ENCODE measurements at regions not wholly inside any gene's neighbourhood (a gene's known extent, or its start where the extent isn't known, plus 50 kb on each side); places are given as distances from the start of the nearest gene placed in this dataset.
A peak's percentile ranks its signal among the peaks of the same experiment; 100 is the strongest.

DNA sequence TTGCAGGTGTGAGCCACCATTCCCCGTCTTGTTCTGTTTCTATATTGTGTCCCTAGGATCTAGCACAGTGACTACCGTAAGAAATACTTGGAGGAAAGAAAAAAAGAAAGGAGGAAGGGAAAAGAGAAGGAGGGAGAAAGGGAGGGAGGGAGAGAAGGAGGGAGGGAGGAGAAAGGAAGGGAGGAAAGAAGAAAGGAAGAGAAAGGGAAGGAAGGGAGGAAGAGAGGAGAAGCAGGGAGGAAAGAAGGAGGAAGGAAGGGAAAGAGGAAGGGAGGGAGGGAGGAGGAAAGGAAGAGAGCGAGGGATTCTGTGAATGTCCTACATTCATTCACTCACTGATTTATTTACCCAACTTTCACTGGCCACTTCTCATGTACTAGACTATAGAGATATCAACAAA lies 178.4 kb downstream of the MAFB start:
- Histone ChIP-seq H3K27ac (no peak overlapping the region), H3K36me3 (replicated peaks; ENCODE audit: insufficient read depth, low read depth) (no peaks in the 10 kb centered on the region), H3K27me3 (no peaks in the 10 kb centered on the region), H3K4me3 (no peak overlapping the region), H3K4me2 (no peak overlapping the region), H3K9me2 (replicated peaks; ENCODE audit: insufficient read depth) (no peaks in the 10 kb centered on the region), H3K9me3 (ENCODE audit: low read depth) (no peaks in the 10 kb centered on the region), H2AFZ (no peak overlapping the region), H4K20me1 (ENCODE audit: insufficient read depth, poor library complexity, severe bottlenecking) (no peaks in the 10 kb centered on the region), H3K4me1 (ENCODE audit: insufficient read depth) (no peaks in the 10 kb centered on the region), H3K79me2 (no peaks in the 10 kb centered on the region)
- WGBS (ENCODE audit: low lambda C conversion rate, missing lambda C conversion rate): 83% methylated on average over 2 of the region's 3 CpGs
- no peak for DNase-seq (ENCODE audit: low spot score)
- TF ChIP-seq, protein P1, sequence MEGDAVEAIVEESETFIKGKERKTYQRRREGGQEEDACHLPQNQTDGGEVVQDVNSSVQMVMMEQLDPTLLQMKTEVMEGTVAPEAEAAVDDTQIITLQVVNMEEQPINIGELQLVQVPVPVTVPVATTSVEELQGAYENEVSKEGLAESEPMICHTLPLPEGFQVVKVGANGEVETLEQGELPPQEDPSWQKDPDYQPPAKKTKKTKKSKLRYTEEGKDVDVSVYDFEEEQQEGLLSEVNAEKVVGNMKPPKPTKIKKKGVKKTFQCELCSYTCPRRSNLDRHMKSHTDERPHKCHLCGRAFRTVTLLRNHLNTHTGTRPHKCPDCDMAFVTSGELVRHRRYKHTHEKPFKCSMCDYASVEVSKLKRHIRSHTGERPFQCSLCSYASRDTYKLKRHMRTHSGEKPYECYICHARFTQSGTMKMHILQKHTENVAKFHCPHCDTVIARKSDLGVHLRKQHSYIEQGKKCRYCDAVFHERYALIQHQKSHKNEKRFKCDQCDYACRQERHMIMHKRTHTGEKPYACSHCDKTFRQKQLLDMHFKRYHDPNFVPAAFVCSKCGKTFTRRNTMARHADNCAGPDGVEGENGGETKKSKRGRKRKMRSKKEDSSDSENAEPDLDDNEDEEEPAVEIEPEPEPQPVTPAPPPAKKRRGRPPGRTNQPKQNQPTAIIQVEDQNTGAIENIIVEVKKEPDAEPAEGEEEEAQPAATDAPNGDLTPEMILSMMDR (IDR thresholded peaks at IDR 0.05; ENCODE audit: poor library complexity): no peak
- no peak for TF ChIP-seq EZH2 (IDR thresholded peaks at IDR 0.05; ENCODE audit: borderline replicate concordance)
- no peak for TF ChIP-seq EZH2phosphoT487 (IDR thresholded peaks at IDR 0.05; ENCODE audit: low read depth, severe bottlenecking, unreplicated experiment)

GRCh38 chr20:40508821-40509220 lies 180.2 kb downstream of the MAFB start:
- H3K27me3 ChIP-seq: no peaks in the 10 kb centered on the region
- no peaks in the 10 kb centered on the region for H4K20me1 ChIP-seq (ENCODE audit: insufficient read depth, poor library complexity, severe bottlenecking)
- H3K27ac ChIP-seq: no peak overlapping the region
- H3K4me2 ChIP-seq: no peak overlapping the region
- TF ChIP-seq EZH2 (IDR thresholded peaks at IDR 0.05; ENCODE audit: borderline replicate concordance) (no peak), EZH2phosphoT487 (IDR thresholded peaks at IDR 0.05; ENCODE audit: low read depth, severe bottlenecking, unreplicated experiment) (no peak)
- TF ChIP-seq, protein P1 (IDR thresholded peaks at IDR 0.05; ENCODE audit: poor library complexity): no peak
- H3K4me1 ChIP-seq (ENCODE audit: insufficient read depth): no peaks in the 10 kb centered on the region
- no peak overlapping the region for H3K4me3 ChIP-seq
- DNase-seq (ENCODE audit: low spot score): no peak
- no peaks in the 10 kb centered on the region for H3K9me3 ChIP-seq (ENCODE audit: low read depth)
- no peaks in the 10 kb centered on the region for H3K9me2 ChIP-seq (replicated peaks; ENCODE audit: insufficient read depth)
- H3K79me2 ChIP-seq: no peaks in the 10 kb centered on the region
- no peaks in the 10 kb centered on the region for H3K36me3 ChIP-seq (replicated peaks; ENCODE audit: insufficient read depth, low read depth)
- H2AFZ ChIP-seq: no peak overlapping the region

- H3K4me3 ChIP-seq: no peak overlapping the region
- H4K20me1 ChIP-seq (ENCODE audit: insufficient read depth, poor library complexity, severe bottlenecking): no peaks in the 10 kb centered on the region
- no peaks in the 10 kb centered on the region for H3K9me3 ChIP-seq (ENCODE audit: low read depth)
- TF ChIP-seq EZH2phosphoT487 (IDR thresholded peaks at IDR 0.05; ENCODE audit: low read depth, severe bottlenecking, unreplicated experiment) (no peak), EZH2 (IDR thresholded peaks at IDR 0.05; ENCODE audit: borderline replicate concordance) (no peak)
- TF ChIP-seq, protein P1 (IDR thresholded peaks at IDR 0.05; ENCODE audit: poor library complexity): no peak
- no peaks in the 10 kb centered on the region for H3K27me3 ChIP-seq
- H3K4me2 ChIP-seq: no peak overlapping the region
- H3K9me2 ChIP-seq (replicated peaks; ENCODE audit: insufficient read depth): no peaks in the 10 kb centered on the region
- H3K79me2 ChIP-seq: no peaks in the 10 kb centered on the region
- WGBS (ENCODE audit: low lambda C conversion rate, missing lambda C conversion rate): 66% methylated on average over 9 of the region's 9 CpGs
- no peaks in the 10 kb centered on the region for H3K4me1 ChIP-seq (ENCODE audit: insufficient read depth)
- no peaks in the 10 kb centered on the region for H3K36me3 ChIP-seq (replicated peaks; ENCODE audit: insufficient read depth, low read depth)
- H2AFZ ChIP-seq: no peak overlapping the region
- DNase-seq (ENCODE audit: low spot score): peak; percentile 72
- no peak overlapping the region for H3K27ac ChIP-seq
Measured at GRCh38 chr20:40506537-40506939, 182.5 kb downstream of the MAFB start.

GRCh38 chr20:40503119-40503518 lies 185.9 kb downstream of the MAFB start:
- no peaks in the 10 kb centered on the region for H3K79me2 ChIP-seq
- 74% methylated on average over 3 of the region's 3 CpGs for WGBS (ENCODE audit: low lambda C conversion rate, missing lambda C conversion rate)

More at GRCh38 chr20:40503119-40503518, 185.9 kb downstream of the MAFB start:
- no peak overlapping the region for H3K4me3 ChIP-seq
- H4K20me1 ChIP-seq (ENCODE audit: insufficient read depth, poor library complexity, severe bottlenecking): no peaks in the 10 kb centered on the region
- no peaks in the 10 kb centered on the region for H3K36me3 ChIP-seq (replicated peaks; ENCODE audit: insufficient read depth, low read depth)
- no peak overlapping the region for H3K27ac ChIP-seq
- H3K4me1 ChIP-seq (ENCODE audit: insufficient read depth): no peaks in the 10 kb centered on the region
- no peaks in the 10 kb centered on the region for H3K9me2 ChIP-seq (replicated peaks; ENCODE audit: insufficient read depth)
- H3K27me3 ChIP-seq: peaks cover 2% of the 10 kb centered on the region
- H3K9me3 ChIP-seq (ENCODE audit: low read depth): no peaks in the 10 kb centered on the region
- TF ChIP-seq, protein P1 (IDR thresholded peaks at IDR 0.05; ENCODE audit: poor library complexity): no peak
- TF ChIP-seq EZH2phosphoT487 (IDR thresholded peaks at IDR 0.05; ENCODE audit: low read depth, severe bottlenecking, unreplicated experiment) (no peak), EZH2 (IDR thresholded peaks at IDR 0.05; ENCODE audit: borderline replicate concordance) (no peak)
- H2AFZ ChIP-seq: no peak overlapping the region
- DNase-seq (ENCODE audit: low spot score): no peak
- H3K4me2 ChIP-seq: no peak overlapping the region
